T47D (cell line): ENCODE measurements at regions not wholly inside any gene's neighbourhood (a gene's known extent, or its start where the extent isn't known, plus 50 kb on each side); places are given as distances from the start of the nearest gene placed in this dataset.

Experiments
- DNase-seq, 2 experiments: peaks; one replicate each; pipeline versions ENCODE4 v3.0.0 to v3.0.0-alpha.2; 2011 to 2012; ENCODE audit warnings: low read depth in 1 of 2, low spot score in 1 of 2
- JUND ChIP-seq: IDR thresholded peaks from 2 replicates; pipeline ENCODE4 v1.6.1; 2012; ENCODE audit warnings: low read depth
- in situ Hi-C: cut with HindIII; loops from 2 replicates; pipeline ENCODE4 v1.10.0; 2016; ENCODE audit warnings: low sequenced_read_pairs, low pct_unique_long_range_greater_than_20kb

GRCh38 chr4:136939781-136940180, 592.5 kb downstream of the PCDH18 start:
- no peak for DNase-seq
- TF ChIP-seq JUND: no peak
- in situ Hi-C loops: no loop called here

GRCh38 chr4:136935871-136936270, 596.4 kb downstream of the PCDH18 start:
- in situ Hi-C loops: no loop called here
- TF ChIP-seq JUND: no peak
- no peak for DNase-seq

- in situ Hi-C loops: no loop called here
- DNase-seq: no peak
- TF ChIP-seq JUND: no peak
Observed at GRCh38 chr4:136935305-136935704, 597.0 kb downstream of the PCDH18 start.

- no peak for TF ChIP-seq JUND
- DNase-seq: no peak
- in situ Hi-C loops: no loop called here
Observed at GRCh38 chr4:136934601-136935000, 597.7 kb downstream of the PCDH18 start.

GRCh38 chr4:136931781-136932180, 600.5 kb downstream of the PCDH18 start:
- in situ Hi-C loops: no loop called here
- no peak for DNase-seq
- no peak for TF ChIP-seq JUND

GRCh38 chr4:136928957-136929411, 603.3 kb downstream of the PCDH18 start:
- no peak for DNase-seq
- in situ Hi-C loops: no loop called here
- no peak for TF ChIP-seq JUND

GRCh38 chr4:136927172-136927571, 605.1 kb downstream of the PCDH18 start:
- TF ChIP-seq JUND: no peak
- no peak for DNase-seq
- in situ Hi-C loops: no loop called here

- DNase-seq: no peak
- TF ChIP-seq JUND: no peak
- in situ Hi-C loops: no loop called here
Observed at GRCh38 chr4:136925203-136925602, 607.1 kb downstream of the PCDH18 start.

- no peak for TF ChIP-seq JUND
- no peak for DNase-seq
- in situ Hi-C loops: no loop called here
Observed at GRCh38 chr4:136922066-136922465, 610.2 kb downstream of the PCDH18 start.

- in situ Hi-C loops: no loop called here
- TF ChIP-seq JUND: no peak
- DNase-seq: no peak
Observed at GRCh38 chr4:136920092-136920881, 612.0 kb downstream of the PCDH18 start.

GRCh38 chr4:136918772-136919171, 613.5 kb downstream of the PCDH18 start:
- in situ Hi-C loops: no loop called here
- DNase-seq: no peak

GRCh38 chr4:136917312-136918110, 614.8 kb downstream of the PCDH18 start:
- TF ChIP-seq JUND: no peak
- in situ Hi-C loops: no loop called here
- DNase-seq: no peak

More at GRCh38 chr4:136918772-136919171, 613.5 kb downstream of the PCDH18 start:
- no peak for TF ChIP-seq JUND

GRCh38 chr4:136909626-136910025, 622.7 kb downstream of the PCDH18 start:
- in situ Hi-C loops: no loop called here
- no peak for DNase-seq
- TF ChIP-seq JUND: no peak
